Spleen (tissue), 7 donors: ENCODE measurements at regions not wholly inside any gene's neighbourhood (a gene's known extent, or its start where the extent isn't known, plus 50 kb on each side); places are given as distances from the start of the nearest gene placed in this dataset.
"Not testable (repeated sequence)": the region's sequence is repeated elsewhere in the genome, so short reads cannot be mapped to it uniquely, and the experiment has no call there.

Experiments
- POLR2A ChIP-seq, 3 donors: fragments of 450-650 bp; IDR thresholded peaks; one replicate each; pipeline ENCODE4 v1.5.1; 2017; ENCODE audit warnings: antibody characterized with exemption in 3 of 3, mild to moderate bottlenecking in 1 of 3
- POLR2AphosphoS5 ChIP-seq, 3 donors: sonication (generic); formaldehyde crosslinking; IDR thresholded peaks; one replicate each; pipeline ENCODE4 v1.5.1; 2017; ENCODE audit warnings: antibody characterized with exemption in 3 of 3
- TF ChIP-seq, protein P1 (sequence below), 11 experiments: fragments of 200-600 bp in 7 of 11; fragments of 450-650 bp in 4 of 11; sonication (generic) in 4 of 11; IDR thresholded peaks in 8 of 11; conservative IDR thresholded peaks in 3 of 11; 1 replicate in 7 of 11; 2 replicates in 4 of 11; pipeline versions ENCODE4 v1.4.0 to v1.8.0; 2016 to 2021; ENCODE audit warnings: antibody characterized with exemption in 11 of 11, inconsistent platforms in 4 of 11, mild to moderate bottlenecking in 1 of 11
- donor health status: DM: no; HTN: no; CAD: no; lungs with moderate emphysema.
- donor health status: DM: no; HTN: no; CAD: no.
- donor health status: DM: no; HTN: no; CAD: no.

DNA sequence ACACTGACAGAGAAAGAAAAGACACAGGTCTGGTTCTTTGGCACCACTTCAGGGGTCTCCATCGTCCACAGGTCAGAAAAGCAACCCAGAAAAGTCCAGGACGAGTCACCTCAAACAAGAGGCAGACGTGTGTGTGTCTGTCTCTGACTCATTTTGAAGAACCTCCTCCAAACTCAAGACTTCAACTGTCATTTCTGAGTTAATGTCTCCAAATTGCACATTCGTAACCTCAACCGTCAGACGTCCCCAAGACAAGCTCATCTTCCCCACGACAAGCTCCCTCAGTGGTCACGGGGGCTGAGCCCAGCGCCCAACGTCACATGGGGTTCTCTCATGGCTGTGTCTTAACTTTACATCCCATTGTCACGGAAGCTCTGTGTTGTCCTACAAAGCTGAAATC lies 70.2 kb upstream of the TNK2 start:
- TF ChIP-seq, protein P1, sequence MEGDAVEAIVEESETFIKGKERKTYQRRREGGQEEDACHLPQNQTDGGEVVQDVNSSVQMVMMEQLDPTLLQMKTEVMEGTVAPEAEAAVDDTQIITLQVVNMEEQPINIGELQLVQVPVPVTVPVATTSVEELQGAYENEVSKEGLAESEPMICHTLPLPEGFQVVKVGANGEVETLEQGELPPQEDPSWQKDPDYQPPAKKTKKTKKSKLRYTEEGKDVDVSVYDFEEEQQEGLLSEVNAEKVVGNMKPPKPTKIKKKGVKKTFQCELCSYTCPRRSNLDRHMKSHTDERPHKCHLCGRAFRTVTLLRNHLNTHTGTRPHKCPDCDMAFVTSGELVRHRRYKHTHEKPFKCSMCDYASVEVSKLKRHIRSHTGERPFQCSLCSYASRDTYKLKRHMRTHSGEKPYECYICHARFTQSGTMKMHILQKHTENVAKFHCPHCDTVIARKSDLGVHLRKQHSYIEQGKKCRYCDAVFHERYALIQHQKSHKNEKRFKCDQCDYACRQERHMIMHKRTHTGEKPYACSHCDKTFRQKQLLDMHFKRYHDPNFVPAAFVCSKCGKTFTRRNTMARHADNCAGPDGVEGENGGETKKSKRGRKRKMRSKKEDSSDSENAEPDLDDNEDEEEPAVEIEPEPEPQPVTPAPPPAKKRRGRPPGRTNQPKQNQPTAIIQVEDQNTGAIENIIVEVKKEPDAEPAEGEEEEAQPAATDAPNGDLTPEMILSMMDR (IDR thresholded peaks at IDR 0.05 in 8 of 11, conservative IDR thresholded peaks at IDR 0.05 in 3 of 11) = not testable (repeated sequence)
- not testable (repeated sequence) for TF ChIP-seq POLR2AphosphoS5, POLR2A (IDR thresholded peaks at IDR 0.05)
